K562 (cell line): ENCODE measurements at regions not wholly inside any gene's neighbourhood (a gene's known extent, or its start where the extent isn't known, plus 50 kb on each side); places are given as distances from the start of the nearest gene placed in this dataset.

Experiments used
- CBX2 ChIP-seq: fragments of 200-600 bp; sonication (generic); IDR thresholded peaks from one replicate; pipeline ENCODE4 v1.6.1; 2012; ENCODE audit warnings: mild to moderate bottlenecking, low read length, inconsistent platforms; ENCODE audit not compliant: insufficient read depth, poor library complexity, severe bottlenecking
- DPF2 ChIP-seq: fragments of 450-650 bp; IDR thresholded peaks from 2 replicates; pipeline ENCODE4 v1.6.1; 2016
- EP400 ChIP-seq: fragments of 450-650 bp; IDR thresholded peaks from 2 replicates; pipeline ENCODE4 v1.6.1; 2017; ENCODE audit warnings: antibody characterized with exemption, mild to moderate bottlenecking, moderate library complexity
- FUS ChIP-seq: fragments of 200-400 bp; formaldehyde crosslinking; optimal IDR thresholded peaks from 2 replicates; pipeline ENCODE3; 2017; ENCODE audit warnings: low read depth, low read length
- GTF2A2 ChIP-seq: IDR thresholded peaks from 2 replicates; pipeline ENCODE4 v1.6.1; 2016; ENCODE audit warnings: mild to moderate bottlenecking, missing genetic modification characterization, missing compliant biosample characterization
- HDAC1 ChIP-seq, 2 experiments: fragments of 450-650 bp; IDR thresholded peaks; 2 replicates each; pipeline ENCODE4 v1.6.1; 2016 to 2017; ENCODE audit warnings: inconsistent platforms in 1 of 2, mild to moderate bottlenecking in 1 of 2, moderate library complexity in 1 of 2
- HNRNPUL1 ChIP-seq: fragments of 200-400 bp; formaldehyde crosslinking; IDR thresholded peaks from 2 replicates; pipeline ENCODE4 v1.6.1; 2017; ENCODE audit warnings: low read length
- MEIS2 ChIP-seq: fragments of 450-650 bp; IDR thresholded peaks from 2 replicates; pipeline ENCODE4 v1.6.1; 2014; ENCODE audit warnings: mild to moderate bottlenecking; ENCODE audit not compliant: partially characterized antibody
- NBN ChIP-seq: fragments of 450-650 bp; IDR thresholded peaks from 2 replicates; pipeline ENCODE4 v1.6.1; 2016; ENCODE audit warnings: low read depth, mild to moderate bottlenecking
- NR4A1 ChIP-seq, 2 experiments: fragments of 250-450 bp in 1 of 2; fragments of 450-650 bp in 1 of 2; sonication (Bioruptor Pico) in 1 of 2; IDR thresholded peaks; 2 replicates each; pipeline versions ENCODE4 v1.4.0 to v1.6.1; 2016 to 2020; ENCODE audit warnings: mild to moderate bottlenecking in 2 of 2, missing compliant biosample characterization in 1 of 2, missing genetic modification characterization in 1 of 2, moderate library complexity in 1 of 2
- SMARCA4 ChIP-seq: fragments of 450-650 bp; IDR thresholded peaks from 2 replicates; pipeline ENCODE4 v1.6.1; 2016
- STAT5A ChIP-seq: IDR thresholded peaks from 2 replicates; pipeline ENCODE4 v1.6.1; 2012; ENCODE audit warnings: low read length, inconsistent platforms, borderline replicate concordance
- ZNF217 ChIP-seq: sonication (generic); formaldehyde crosslinking; IDR thresholded peaks from 2 replicates; pipeline ENCODE4 v1.8.0; 2022; ENCODE audit warnings: mild to moderate bottlenecking, missing genetic modification reagents
- ZNF311 ChIP-seq: fragments of 250-450 bp; sonication (Bioruptor Pico); IDR thresholded peaks from 2 replicates; pipeline ENCODE4 v1.4.0; 2020; ENCODE audit warnings: mild to moderate bottlenecking, moderate library complexity
- ZNF785 ChIP-seq: fragments of 250-450 bp; sonication (Bioruptor Pico); IDR thresholded peaks from 2 replicates; pipeline ENCODE4 v1.4.0; 2020; ENCODE audit warnings: mild to moderate bottlenecking
- TF ChIP-seq, protein P1 (sequence below): sonication (generic); formaldehyde crosslinking; IDR thresholded peaks from 2 replicates; pipeline ENCODE4 v1.8.0; 2022; ENCODE audit warnings: mild to moderate bottlenecking, missing genetic modification reagents, borderline replicate concordance
- TF ChIP-seq, protein P2 (sequence below), 2 experiments: fragments of 450-650 bp in 1 of 2; sonication (generic) in 1 of 2; formaldehyde crosslinking in 1 of 2; IDR thresholded peaks; 2 replicates each; pipeline versions ENCODE4 v1.7.1 to v1.9.0; 2016 to 2022; ENCODE audit warnings: inconsistent platforms in 1 of 2, mild to moderate bottlenecking in 1 of 2, missing genetic modification reagents in 1 of 2

- TF ChIP-seq, protein P1, sequence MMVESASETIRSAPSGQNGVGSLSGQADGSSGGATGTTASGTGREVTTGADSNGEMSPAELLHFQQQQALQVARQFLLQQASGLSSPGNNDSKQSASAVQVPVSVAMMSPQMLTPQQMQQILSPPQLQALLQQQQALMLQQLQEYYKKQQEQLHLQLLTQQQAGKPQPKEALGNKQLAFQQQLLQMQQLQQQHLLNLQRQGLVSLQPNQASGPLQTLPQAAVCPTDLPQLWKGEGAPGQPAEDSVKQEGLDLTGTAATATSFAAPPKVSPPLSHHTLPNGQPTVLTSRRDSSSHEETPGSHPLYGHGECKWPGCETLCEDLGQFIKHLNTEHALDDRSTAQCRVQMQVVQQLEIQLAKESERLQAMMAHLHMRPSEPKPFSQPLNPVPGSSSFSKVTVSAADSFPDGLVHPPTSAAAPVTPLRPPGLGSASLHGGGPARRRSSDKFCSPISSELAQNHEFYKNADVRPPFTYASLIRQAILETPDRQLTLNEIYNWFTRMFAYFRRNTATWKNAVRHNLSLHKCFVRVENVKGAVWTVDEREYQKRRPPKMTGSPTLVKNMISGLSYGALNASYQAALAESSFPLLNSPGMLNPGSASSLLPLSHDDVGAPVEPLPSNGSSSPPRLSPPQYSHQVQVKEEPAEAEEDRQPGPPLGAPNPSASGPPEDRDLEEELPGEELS (CRISPR knock-in tag) = no peak
- TF ChIP-seq MEIS2 = no peak
- TF ChIP-seq STAT5A = peak; percentile 92
- TF ChIP-seq NR4A1 (CRISPR knock-in tag; IDR thresholded peaks at IDR 0.05) = no peak; the same call in 1 of the 2 replicates
- peak; percentile 87 for TF ChIP-seq NR4A1 (tag; IDR thresholded peaks at IDR 0.05)
- peak in 1 of 2 experiments; percentile 68; a peak in 1 of 4 replicates for TF ChIP-seq HDAC1 (IDR thresholded peaks at IDR 0.05)
- TF ChIP-seq ZNF785 = no peak
- no peak for TF ChIP-seq CBX2
- TF ChIP-seq FUS = no peak
- TF ChIP-seq DPF2 = peak; percentile 74
- TF ChIP-seq ZNF217 = no peak
- peak; percentile 51; the same call in 1 of the 2 replicates for TF ChIP-seq SMARCA4
- TF ChIP-seq ZNF311 = no peak
- no peak for TF ChIP-seq HNRNPUL1
- TF ChIP-seq GTF2A2 = no peak
- TF ChIP-seq, protein P2, sequence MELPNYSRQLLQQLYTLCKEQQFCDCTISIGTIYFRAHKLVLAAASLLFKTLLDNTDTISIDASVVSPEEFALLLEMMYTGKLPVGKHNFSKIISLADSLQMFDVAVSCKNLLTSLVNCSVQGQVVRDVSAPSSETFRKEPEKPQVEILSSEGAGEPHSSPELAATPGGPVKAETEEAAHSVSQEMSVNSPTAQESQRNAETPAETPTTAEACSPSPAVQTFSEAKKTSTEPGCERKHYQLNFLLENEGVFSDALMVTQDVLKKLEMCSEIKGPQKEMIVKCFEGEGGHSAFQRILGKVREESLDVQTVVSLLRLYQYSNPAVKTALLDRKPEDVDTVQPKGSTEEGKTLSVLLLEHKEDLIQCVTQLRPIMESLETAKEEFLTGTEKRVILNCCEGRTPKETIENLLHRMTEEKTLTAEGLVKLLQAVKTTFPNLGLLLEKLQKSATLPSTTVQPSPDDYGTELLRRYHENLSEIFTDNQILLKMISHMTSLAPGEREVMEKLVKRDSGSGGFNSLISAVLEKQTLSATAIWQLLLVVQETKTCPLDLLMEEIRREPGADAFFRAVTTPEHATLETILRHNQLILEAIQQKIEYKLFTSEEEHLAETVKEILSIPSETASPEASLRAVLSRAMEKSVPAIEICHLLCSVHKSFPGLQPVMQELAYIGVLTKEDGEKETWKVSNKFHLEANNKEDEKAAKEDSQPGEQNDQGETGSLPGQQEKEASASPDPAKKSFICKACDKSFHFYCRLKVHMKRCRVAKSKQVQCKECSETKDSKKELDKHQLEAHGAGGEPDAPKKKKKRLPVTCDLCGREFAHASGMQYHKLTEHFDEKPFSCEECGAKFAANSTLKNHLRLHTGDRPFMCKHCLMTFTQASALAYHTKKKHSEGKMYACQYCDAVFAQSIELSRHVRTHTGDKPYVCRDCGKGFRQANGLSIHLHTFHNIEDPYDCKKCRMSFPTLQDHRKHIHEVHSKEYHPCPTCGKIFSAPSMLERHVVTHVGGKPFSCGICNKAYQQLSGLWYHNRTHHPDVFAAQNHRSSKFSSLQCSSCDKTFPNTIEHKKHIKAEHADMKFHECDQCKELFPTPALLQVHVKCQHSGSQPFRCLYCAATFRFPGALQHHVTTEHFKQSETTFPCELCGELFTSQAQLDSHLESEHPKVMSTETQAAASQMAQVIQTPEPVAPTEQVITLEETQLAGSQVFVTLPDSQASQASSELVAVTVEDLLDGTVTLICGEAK (IDR thresholded peaks at IDR 0.05) = 0 out of 2 replicates have a peak, but pooled peaks have one; percentile 22
- TF ChIP-seq, protein P2 (CRISPR knock-in tag; IDR thresholded peaks at IDR 0.05) = no peak
- peak; percentile 83 for TF ChIP-seq NBN
- no peak for TF ChIP-seq EP400
Measured at GRCh38 chr16:85354686-85355514, 242.6 kb upstream of the CIBAR2 start (continued).
